ENCODE measurements at regions not wholly inside any gene's neighbourhood (a gene's known extent, or its start where the extent isn't known, plus 50 kb on each side); places are given as distances from the start of the nearest gene placed in this dataset.
A peak's percentile ranks its signal among the peaks of the same experiment; 100 is the strongest.

DNA sequence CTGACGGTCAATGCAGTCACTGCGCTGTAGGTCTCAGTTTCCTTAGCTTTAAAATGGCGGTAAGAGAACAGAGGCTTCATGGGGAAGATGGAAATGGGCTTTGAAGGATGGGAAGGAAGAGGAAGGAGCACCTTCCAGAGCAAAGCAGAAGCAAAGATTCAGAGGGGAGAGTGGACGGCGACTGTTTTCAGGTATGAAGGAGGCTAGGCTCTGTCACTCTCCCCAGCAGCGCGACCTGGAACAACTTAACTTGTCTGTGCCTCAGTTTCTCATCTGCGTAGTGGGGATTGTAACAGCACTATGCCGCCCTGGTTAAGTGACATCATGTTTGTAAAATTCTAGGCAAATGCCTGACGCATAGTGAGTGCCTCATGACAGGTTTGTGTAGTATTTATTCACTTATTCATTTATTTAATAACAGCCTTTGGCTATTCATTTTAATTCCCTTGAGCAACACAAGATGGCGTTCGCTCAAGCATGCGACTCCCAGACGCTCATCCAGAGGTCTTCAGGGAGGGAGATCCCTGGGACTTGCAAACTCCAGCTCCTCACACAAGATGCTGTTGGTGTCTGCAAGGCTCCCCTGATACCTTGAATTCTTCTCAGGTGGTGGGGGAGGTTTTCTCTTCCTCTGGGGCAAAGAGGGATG lies 336.3 kb downstream of the DYSF start:
- TF ChIP-seq HDAC2 (IDR thresholded peaks at IDR 0.05; ENCODE audit: borderline replicate concordance in 1 of 2, low read depth in 2 of 2, low read length in 2 of 2) (no peak), EGR1 (IDR thresholded peaks at IDR 0.05; ENCODE audit: borderline replicate concordance, low read depth, low read length) (no peak)
- TF ChIP-seq, protein P1, sequence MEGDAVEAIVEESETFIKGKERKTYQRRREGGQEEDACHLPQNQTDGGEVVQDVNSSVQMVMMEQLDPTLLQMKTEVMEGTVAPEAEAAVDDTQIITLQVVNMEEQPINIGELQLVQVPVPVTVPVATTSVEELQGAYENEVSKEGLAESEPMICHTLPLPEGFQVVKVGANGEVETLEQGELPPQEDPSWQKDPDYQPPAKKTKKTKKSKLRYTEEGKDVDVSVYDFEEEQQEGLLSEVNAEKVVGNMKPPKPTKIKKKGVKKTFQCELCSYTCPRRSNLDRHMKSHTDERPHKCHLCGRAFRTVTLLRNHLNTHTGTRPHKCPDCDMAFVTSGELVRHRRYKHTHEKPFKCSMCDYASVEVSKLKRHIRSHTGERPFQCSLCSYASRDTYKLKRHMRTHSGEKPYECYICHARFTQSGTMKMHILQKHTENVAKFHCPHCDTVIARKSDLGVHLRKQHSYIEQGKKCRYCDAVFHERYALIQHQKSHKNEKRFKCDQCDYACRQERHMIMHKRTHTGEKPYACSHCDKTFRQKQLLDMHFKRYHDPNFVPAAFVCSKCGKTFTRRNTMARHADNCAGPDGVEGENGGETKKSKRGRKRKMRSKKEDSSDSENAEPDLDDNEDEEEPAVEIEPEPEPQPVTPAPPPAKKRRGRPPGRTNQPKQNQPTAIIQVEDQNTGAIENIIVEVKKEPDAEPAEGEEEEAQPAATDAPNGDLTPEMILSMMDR (IDR thresholded peaks at IDR 0.05; ENCODE audit: control extremely low read depth in 1 of 3, insufficient read depth in 1 of 3, low read depth in 1 of 3, low read length in 3 of 3), result 0 out of 4 replicates have a peak, but pooled peaks of 1 of the 3 experiments have one; percentile 17
